Neuronal stem cell (in vitro differentiated cells): ENCODE measurements at regions not wholly inside any gene's neighbourhood (a gene's known extent, or its start where the extent isn't known, plus 50 kb on each side); places are given as distances from the start of the nearest gene placed in this dataset.

Experiments used
- DNase-seq: peaks from one replicate; pipeline ENCODE4 v3.0.0-alpha.2; 2013; ENCODE audit warnings: low spot score
- H2AFZ ChIP-seq: one replicate; pipeline ENCODE4 v1.6.1; 2013; ENCODE audit warnings: mild to moderate bottlenecking, low read length, inconsistent platforms
- H2AK5ac ChIP-seq: 2 replicates; pipeline ENCODE4 v1.6.1; 2013; ENCODE audit warnings: low read depth, mild to moderate bottlenecking, inconsistent platforms, low read length, moderate library complexity, mixed read lengths
- H2BK120ac ChIP-seq: 2 replicates; pipeline ENCODE4 v1.6.1; 2013; ENCODE audit warnings: low read depth, mild to moderate bottlenecking, inconsistent platforms, low read length, moderate library complexity, mixed read lengths
- H2BK12ac ChIP-seq: one replicate; pipeline ENCODE4 v1.6.1; 2013; ENCODE audit warnings: low read length, inconsistent platforms
- H2BK15ac ChIP-seq: 2 replicates; pipeline ENCODE4 v1.6.1; 2013; ENCODE audit warnings: mild to moderate bottlenecking, low read length, inconsistent platforms, mixed read lengths
- H2BK5ac ChIP-seq: one replicate; pipeline ENCODE4 v1.6.1; 2013; ENCODE audit warnings: inconsistent platforms, mild to moderate bottlenecking, low read length, moderate library complexity
- H3K14ac ChIP-seq: one replicate; pipeline ENCODE4 v1.6.1; 2013; ENCODE audit warnings: low read length, inconsistent platforms
- H3K18ac ChIP-seq: 2 replicates; pipeline ENCODE4 v1.6.1; 2013; ENCODE audit warnings: low read length, inconsistent platforms
- H3K23ac ChIP-seq: 2 replicates; pipeline ENCODE4 v1.6.1; 2013; ENCODE audit warnings: low read depth, mild to moderate bottlenecking, mixed read lengths, low read length, inconsistent platforms; ENCODE audit not compliant: poor library complexity
- H3K27ac ChIP-seq: replicated peaks from 3 replicates; pipeline ENCODE4 v1.5.1; 2013; ENCODE audit warnings: low read length, inconsistent platforms
- H3K27me3 ChIP-seq, 3 experiments: 2 replicates each; pipeline ENCODE4 v1.6.1; 2013; ENCODE audit warnings: low read length in 3 of 3, mild to moderate bottlenecking in 2 of 3, inconsistent platforms in 1 of 3, low read depth in 1 of 3, mixed read lengths in 1 of 3, moderate library complexity in 1 of 3; ENCODE audit not compliant: control insufficient read depth in 3 of 3, insufficient read depth in 3 of 3
- H3K36me3 ChIP-seq, 2 donors: replicated peaks in 1 of 2; 2 replicates each; pipeline ENCODE4 v1.6.1; 2013; ENCODE audit warnings: low read length in 2 of 2; ENCODE audit not compliant: control insufficient read depth in 2 of 2, insufficient read depth in 2 of 2
- H3K4ac ChIP-seq: 2 replicates; pipeline ENCODE4 v1.6.1; 2013; ENCODE audit warnings: inconsistent platforms, mild to moderate bottlenecking, low read length, moderate library complexity
- H3K4me1 ChIP-seq, 2 donors: 1 replicate in 1 of 2; 2 replicates in 1 of 2; pipeline ENCODE4 v1.6.1; 2013; ENCODE audit warnings: low read length in 2 of 2, low read depth in 1 of 2; ENCODE audit not compliant: control insufficient read depth in 2 of 2, insufficient read depth in 1 of 2
- H3K4me2 ChIP-seq: one replicate; pipeline ENCODE4 v1.6.1; 2013; ENCODE audit warnings: mild to moderate bottlenecking, low read length, inconsistent platforms; ENCODE audit not compliant: insufficient read depth, poor library complexity, severe bottlenecking
- H3K4me3 ChIP-seq, 2 donors: 2 replicates each; pipeline ENCODE4 v1.5.1; 2013; ENCODE audit warnings: low read length in 2 of 2, mild to moderate bottlenecking in 2 of 2, inconsistent platforms in 1 of 2, moderate library complexity in 1 of 2
- H3K79me1 ChIP-seq: one replicate; pipeline ENCODE4 v1.6.1; 2013; ENCODE audit warnings: low read depth, mild to moderate bottlenecking, inconsistent platforms, low read length, moderate library complexity
- H3K9ac ChIP-seq: one replicate; pipeline ENCODE4 v1.6.1; 2013; ENCODE audit warnings: mild to moderate bottlenecking, low read depth, low read length, inconsistent platforms; ENCODE audit not compliant: poor library complexity
- H3K9me3 ChIP-seq, 2 donors: replicated peaks in 1 of 2; 2 replicates each; pipeline versions ENCODE3 to v1.6.1; 2013; ENCODE audit warnings: low read length in 2 of 2, mild to moderate bottlenecking in 2 of 2, inconsistent platforms in 1 of 2, low read depth in 1 of 2, mixed read lengths in 1 of 2, moderate library complexity in 1 of 2; ENCODE audit not compliant: control insufficient read depth in 2 of 2, insufficient read depth in 1 of 2
- H4K8ac ChIP-seq: one replicate; pipeline ENCODE4 v1.6.1; 2013; ENCODE audit warnings: low read depth, mild to moderate bottlenecking, inconsistent platforms, low read length, moderate library complexity
- H4K91ac ChIP-seq: one replicate; pipeline ENCODE4 v1.6.1; 2013; ENCODE audit warnings: low read length, low read depth, mild to moderate bottlenecking, inconsistent platforms; ENCODE audit not compliant: poor library complexity
- WGBS, 2 donors: extraction: QIAGEN DNeasy Blood & Tissue Kit; methylation state at CpG; one replicate each; pipeline ENCODE4 v1.1.7; 2013; ENCODE audit warnings: missing lambda C conversion rate in 2 of 2, mixed read lengths in 1 of 2; ENCODE audit not compliant: insufficient read length in 2 of 2, insufficient replicate concordance in 1 of 2; ENCODE audit errors: extremely low coverage in 2 of 2; 5-methylcytosine and 5-hydroxymethylcytosine counted together

DNA sequence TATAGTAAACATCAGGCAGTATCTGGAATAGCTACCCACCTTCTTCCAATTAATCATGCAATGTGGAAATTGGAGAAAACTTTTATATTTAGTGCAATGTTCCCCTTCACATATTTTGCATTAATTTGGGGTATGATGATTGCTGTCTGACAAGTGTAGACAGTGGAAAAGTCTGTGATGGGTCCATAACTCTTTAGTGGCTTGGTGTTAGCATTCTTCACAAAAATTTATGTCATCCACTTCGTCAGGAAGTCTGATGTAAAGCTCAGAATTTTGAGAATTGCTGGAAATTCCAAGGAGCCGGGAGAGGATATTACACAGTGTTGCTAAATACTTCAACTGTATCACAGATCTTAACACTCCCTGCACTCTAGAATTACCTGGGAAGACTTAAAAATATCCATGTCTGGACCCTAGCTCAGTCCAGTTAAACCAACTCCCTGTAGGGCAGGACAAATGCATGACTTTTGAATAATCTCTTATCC lies 549.7 kb upstream of the PLXNA2 start:
- Histone ChIP-seq H3K27ac (no peak overlapping the region), H2AFZ (no peak overlapping the region), H2BK5ac (no peak overlapping the region), H3K4ac (no peak overlapping the region), H4K8ac (no peak overlapping the region), H4K91ac (no peak overlapping the region), H2AK5ac (no peak overlapping the region), H3K14ac (no peak overlapping the region), H3K79me1 (no peaks in the 10 kb centered on the region), H3K9me3 (no peaks in the 10 kb centered on the region), H2BK15ac (no peak overlapping the region), H2BK120ac (no peak overlapping the region), H2BK12ac (no peak overlapping the region), H3K27me3 (no peaks in the 10 kb centered on the region), H3K4me1 (peaks cover 0 to 2% of the 10 kb centered on the region in 2 donors), H3K4me3 (no peak overlapping the region), H3K23ac (no peak overlapping the region), H3K36me3 (no peaks in the 10 kb centered on the region), H3K4me2 (no peak overlapping the region), H3K18ac (no peak overlapping the region), H3K9ac (no peak overlapping the region)
- no CpG with 5 or more reads among the region's 2 CpGs for WGBS, 2 donors
- DNase-seq = no peak

DNA sequence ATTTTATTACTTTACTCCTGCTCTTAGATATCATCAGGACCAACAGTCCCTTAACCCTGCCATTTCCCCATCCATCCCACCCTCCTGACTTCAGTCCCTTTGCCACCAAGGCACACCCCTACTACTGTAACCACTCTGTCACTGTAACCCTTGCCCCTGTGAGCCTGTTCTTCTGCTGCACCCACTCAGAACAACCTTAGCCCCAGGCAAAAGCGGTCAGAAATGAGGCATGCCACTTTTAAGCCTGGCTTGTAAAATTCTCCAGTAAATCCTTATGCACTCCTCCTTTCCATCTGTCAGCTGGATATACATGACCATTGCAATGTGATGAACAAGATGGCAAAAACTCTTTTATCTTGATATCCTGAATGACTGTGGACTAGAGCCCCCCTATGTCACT lies 555.0 kb upstream of the PLXNA2 start:
- Histone ChIP-seq H3K23ac (no peak overlapping the region), H3K4ac (no peak overlapping the region), H3K9ac (no peak overlapping the region), H3K4me3 (no peak overlapping the region), H2BK120ac (no peak overlapping the region), H3K4me1 (peaks cover 0 to 2% of the 10 kb centered on the region in 2 donors), H2BK15ac (no peak overlapping the region), H3K27ac (no peak overlapping the region), H2AK5ac (no peak overlapping the region), H3K4me2 (no peak overlapping the region), H3K36me3 (no peaks in the 10 kb centered on the region), H3K14ac (no peak overlapping the region), H4K91ac (no peak overlapping the region), H4K8ac (no peak overlapping the region), H2AFZ (no peak overlapping the region), H2BK12ac (no peak overlapping the region), H2BK5ac (no peak overlapping the region), H3K79me1 (no peaks in the 10 kb centered on the region), H3K9me3 (no peaks in the 10 kb centered on the region), H3K27me3 (no peaks in the 10 kb centered on the region), H3K18ac (no peak overlapping the region)
- DNase-seq = no peak
- no CpG with 5 or more reads among the region's 1 CpG for WGBS, 2 donors

DNA sequence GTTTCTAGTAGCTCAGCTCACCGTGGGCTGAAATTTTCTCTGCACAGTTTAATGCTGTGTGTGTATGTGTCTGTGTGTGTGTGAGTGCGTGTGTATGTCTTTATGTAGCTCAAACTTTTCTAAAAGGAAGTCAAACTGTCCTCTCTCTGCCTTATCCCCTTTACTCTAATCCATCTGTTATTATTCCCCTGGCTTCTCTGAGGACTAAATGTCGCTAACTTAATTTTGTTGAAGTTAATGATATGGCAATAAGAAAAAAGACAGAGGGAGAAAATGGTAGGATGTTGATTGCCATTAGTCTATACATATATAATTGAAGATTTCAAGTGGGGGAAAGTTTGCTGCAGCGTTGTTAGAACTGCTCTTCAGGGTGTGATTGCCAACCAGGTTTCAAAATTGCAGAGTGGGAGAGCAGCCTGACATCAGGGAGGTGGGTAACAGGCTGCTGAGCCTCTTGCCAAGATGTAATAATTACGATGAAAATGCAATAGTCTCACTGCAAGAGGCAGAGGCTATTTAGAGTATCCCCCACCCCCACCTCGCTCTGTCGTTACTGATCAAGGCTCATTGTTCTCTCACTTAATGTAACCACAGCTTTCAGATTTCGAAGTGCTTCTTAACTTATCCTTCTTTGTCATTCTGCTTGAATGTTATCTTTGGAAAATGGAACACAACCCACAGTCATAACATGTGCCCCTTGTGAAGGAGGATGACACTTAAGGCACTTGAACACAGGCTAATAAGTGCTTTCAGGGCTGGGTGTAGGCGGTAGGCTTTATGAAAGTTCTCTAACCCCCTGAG lies 559.0 kb upstream of the PLXNA2 start:
- Histone ChIP-seq H2BK15ac (no peak overlapping the region), H3K14ac (no peak overlapping the region), H3K4me2 (no peak overlapping the region), H2BK5ac (no peak overlapping the region), H3K9ac (no peak overlapping the region), H3K36me3 (no peaks in the 10 kb centered on the region), H4K8ac (no peak overlapping the region), H3K4me3 (no peak overlapping the region), H4K91ac (no peak overlapping the region), H2AFZ (no peak overlapping the region), H3K4ac (no peak overlapping the region), H3K18ac (no peak overlapping the region), H3K9me3 (no peaks in the 10 kb centered on the region), H3K79me1 (no peaks in the 10 kb centered on the region), H2AK5ac (no peak overlapping the region), H3K23ac (no peak overlapping the region), H3K27me3 (no peaks in the 10 kb centered on the region), H3K27ac (no peak overlapping the region), H2BK12ac (no peak overlapping the region), H2BK120ac (no peak overlapping the region), H3K4me1 (peaks cover 0 to 2% of the 10 kb centered on the region in 2 donors)
- DNase-seq = no peak
- WGBS, 2 donors = no CpG with 5 or more reads among the region's 9 CpGs

DNA sequence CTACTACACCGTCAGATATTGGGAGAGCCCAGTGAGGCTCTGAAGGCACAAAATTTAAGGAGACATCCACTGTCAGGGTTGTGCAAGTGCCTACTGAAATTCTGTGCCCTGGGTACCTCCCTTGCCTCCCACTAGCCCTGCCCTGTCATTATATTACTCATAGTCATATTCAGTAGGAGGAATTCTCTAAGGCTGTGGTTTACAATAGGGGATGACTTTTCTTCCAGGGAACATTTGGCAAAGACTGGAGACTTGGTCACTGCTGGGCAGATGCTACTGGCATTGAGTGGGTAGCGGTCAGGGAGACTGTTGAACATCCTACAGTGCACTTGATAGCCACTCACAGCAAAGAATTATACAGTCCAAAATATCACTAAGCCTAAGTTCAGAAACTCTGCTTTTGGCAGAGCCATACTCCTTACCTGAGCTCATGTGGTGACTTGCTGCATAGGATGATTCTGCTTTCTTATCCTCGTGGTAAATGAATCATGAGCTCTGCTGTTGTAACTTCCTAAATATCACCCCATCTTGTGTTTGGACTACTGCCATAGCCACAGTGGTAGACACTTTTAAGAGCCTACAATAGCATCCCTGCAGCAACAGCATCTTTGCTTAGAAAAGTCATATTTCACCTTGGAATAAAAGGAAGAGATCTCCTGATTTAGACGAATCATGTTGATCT lies 563.4 kb upstream of the PLXNA2 start:
- no peak overlapping the region for H3K4ac ChIP-seq
- H3K4me3 ChIP-seq = no peak overlapping the region
- no peak overlapping the region for H3K9ac ChIP-seq
- H2BK15ac ChIP-seq = no peak overlapping the region
- H4K8ac ChIP-seq = no peak overlapping the region
- no peaks in the 10 kb centered on the region for H3K36me3 ChIP-seq
- no peak overlapping the region for H2AFZ ChIP-seq
- H4K91ac ChIP-seq = no peak overlapping the region
- H3K14ac ChIP-seq = no peak overlapping the region
- no peak overlapping the region for H2BK12ac ChIP-seq
- no peak overlapping the region for H2AK5ac ChIP-seq
- H3K27me3 ChIP-seq = no peaks in the 10 kb centered on the region
- no peaks in the 10 kb centered on the region for H3K9me3 ChIP-seq
- no peak overlapping the region for H3K18ac ChIP-seq
- H2BK5ac ChIP-seq = no peak overlapping the region
- no peak for DNase-seq
- H3K23ac ChIP-seq = no peak overlapping the region
- no peak overlapping the region for H3K27ac ChIP-seq
- whole genome bisulfite sequencing, 2 donors = no CpG with 5 or more reads among the region's 4 CpGs
- no peak overlapping the region for H2BK120ac ChIP-seq
- H3K4me1 ChIP-seq = peaks cover 0 to 2% of the 10 kb centered on the region in 2 donors
- H3K79me1 ChIP-seq = no peaks in the 10 kb centered on the region
- no peak overlapping the region for H3K4me2 ChIP-seq
